ENCODE measurements at regions not wholly inside any gene's neighbourhood (a gene's known extent, or its start where the extent isn't known, plus 50 kb on each side); places are given as distances from the start of the nearest gene placed in this dataset.

GRCh38 chr15:35751413-35752133 is 205.6 kb upstream of the DPH6 start:
- TF ChIP-seq, protein P1, sequence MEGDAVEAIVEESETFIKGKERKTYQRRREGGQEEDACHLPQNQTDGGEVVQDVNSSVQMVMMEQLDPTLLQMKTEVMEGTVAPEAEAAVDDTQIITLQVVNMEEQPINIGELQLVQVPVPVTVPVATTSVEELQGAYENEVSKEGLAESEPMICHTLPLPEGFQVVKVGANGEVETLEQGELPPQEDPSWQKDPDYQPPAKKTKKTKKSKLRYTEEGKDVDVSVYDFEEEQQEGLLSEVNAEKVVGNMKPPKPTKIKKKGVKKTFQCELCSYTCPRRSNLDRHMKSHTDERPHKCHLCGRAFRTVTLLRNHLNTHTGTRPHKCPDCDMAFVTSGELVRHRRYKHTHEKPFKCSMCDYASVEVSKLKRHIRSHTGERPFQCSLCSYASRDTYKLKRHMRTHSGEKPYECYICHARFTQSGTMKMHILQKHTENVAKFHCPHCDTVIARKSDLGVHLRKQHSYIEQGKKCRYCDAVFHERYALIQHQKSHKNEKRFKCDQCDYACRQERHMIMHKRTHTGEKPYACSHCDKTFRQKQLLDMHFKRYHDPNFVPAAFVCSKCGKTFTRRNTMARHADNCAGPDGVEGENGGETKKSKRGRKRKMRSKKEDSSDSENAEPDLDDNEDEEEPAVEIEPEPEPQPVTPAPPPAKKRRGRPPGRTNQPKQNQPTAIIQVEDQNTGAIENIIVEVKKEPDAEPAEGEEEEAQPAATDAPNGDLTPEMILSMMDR (IDR thresholded peaks at IDR 0.05; ENCODE audit: low read depth, low read length), result peak; percentile 70
- peak; percentile 67 for DNase-seq (ENCODE audit: extremely low read depth, low read depth)

GRCh38 chr15:35752134-35752466 is 206.1 kb upstream of the DPH6 start:
- TF ChIP-seq, protein P1 (IDR thresholded peaks at IDR 0.05; ENCODE audit: low read depth, low read length), result no peak

DNA sequence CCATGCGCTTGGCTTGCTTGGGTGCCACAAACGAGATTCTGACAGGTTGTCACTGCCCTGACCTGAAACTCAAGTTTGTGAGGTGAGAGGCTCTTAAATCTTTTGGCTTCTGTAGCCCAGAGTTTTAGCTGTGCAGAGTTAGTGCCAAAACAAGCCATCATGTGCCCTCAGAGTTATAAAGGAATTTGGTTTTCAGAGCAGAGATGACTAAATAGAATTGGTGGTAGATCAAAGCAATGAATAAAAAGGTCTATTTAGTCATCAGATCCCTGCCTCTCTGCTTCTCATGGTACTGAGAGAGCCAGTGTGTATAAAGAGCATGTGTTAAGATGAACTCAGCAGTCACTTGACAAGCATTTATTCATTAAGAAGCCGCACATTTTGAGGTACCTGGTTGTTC is 207.5 kb upstream of the DPH6 start:
- TF ChIP-seq, protein P1 (IDR thresholded peaks at IDR 0.05; ENCODE audit: low read depth, low read length), result no peak
- DNase-seq (ENCODE audit: extremely low read depth, low read depth), result no peak

More at GRCh38 chr15:35752134-35752466, 206.1 kb upstream of the DPH6 start:
- DNase-seq (ENCODE audit: extremely low read depth, low read depth), result no peak

- no peak for DNase-seq (ENCODE audit: extremely low read depth, low read depth)
- TF ChIP-seq, protein P1 (IDR thresholded peaks at IDR 0.05; ENCODE audit: low read depth, low read length), result no peak
Measured at GRCh38 chr15:35755237-35755802, 209.4 kb upstream of the DPH6 start.

DNA sequence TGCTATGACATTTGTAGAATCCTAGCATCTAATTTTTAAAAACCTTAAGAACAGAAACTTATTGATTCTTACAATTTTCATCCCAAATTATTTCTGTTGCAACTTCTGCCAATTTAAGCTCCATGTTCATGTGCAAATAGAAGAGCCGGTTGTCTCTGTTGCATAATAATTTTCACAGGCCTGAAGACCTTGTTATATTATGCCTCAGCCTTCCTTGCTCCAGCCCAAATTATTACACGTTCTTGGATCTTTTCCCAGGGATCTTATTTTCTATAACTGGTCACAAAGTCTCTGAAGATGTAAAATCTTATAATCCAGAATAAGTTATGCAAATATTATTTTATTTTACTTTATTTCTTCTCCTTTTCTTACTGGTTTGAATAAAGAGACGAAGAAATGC is 210.7 kb upstream of the DPH6 start:
- TF ChIP-seq, protein P1 (IDR thresholded peaks at IDR 0.05; ENCODE audit: low read depth, low read length), result no peak
- DNase-seq (ENCODE audit: extremely low read depth, low read depth), result no peak

- TF ChIP-seq, protein P1 (IDR thresholded peaks at IDR 0.05; ENCODE audit: low read depth, low read length), result no peak
- DNase-seq (ENCODE audit: extremely low read depth, low read depth), result no peak
Measured at GRCh38 chr15:35757361-35757760, 211.4 kb upstream of the DPH6 start.

DNA sequence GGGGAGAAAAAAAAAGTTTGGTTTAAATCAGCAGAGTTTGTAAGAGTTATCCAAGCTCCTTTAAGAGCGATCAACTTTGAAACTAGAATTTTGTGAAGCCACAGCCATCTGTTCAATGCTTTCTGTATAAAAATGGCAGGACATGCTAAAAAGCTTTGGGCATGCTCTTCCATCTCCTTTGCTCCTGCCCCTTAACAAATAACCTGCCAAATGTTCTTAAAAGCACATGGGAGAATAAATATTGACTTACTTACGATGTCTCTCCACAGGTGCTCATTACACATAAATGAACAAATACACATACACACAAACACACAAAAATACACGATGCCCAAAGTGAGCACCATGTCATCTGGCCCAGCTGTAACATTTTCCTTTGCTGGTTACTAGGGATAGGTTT is 211.8 kb upstream of the DPH6 start:
- TF ChIP-seq, protein P1 (IDR thresholded peaks at IDR 0.05; ENCODE audit: low read depth, low read length), result no peak
- no peak for DNase-seq (ENCODE audit: extremely low read depth, low read depth)
